ENCODE measurements at regions not wholly inside any gene's neighbourhood (a gene's known extent, or its start where the extent isn't known, plus 50 kb on each side); places are given as distances from the start of the nearest gene placed in this dataset.

DNA sequence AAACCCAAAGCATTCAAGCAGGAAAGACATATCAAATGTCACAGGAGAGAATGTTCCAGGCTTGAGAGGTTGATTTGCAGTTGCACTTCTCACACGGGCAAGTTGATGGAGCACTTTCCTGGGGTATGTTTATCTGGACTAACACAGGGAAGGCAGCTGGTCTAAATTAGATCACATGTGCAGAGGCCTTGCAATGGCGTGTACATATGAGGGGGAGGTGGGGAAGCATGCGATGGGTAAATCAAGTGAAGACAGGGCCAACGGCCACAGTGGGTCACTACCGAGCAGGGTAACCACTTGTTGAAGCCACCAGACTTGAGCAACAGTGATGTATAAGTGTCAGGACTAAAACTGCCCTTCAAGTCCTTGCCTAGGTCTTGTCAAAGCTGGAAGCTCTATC lies 156.6 kb upstream of the MAF start:
- 91 to 95% (median 92%) methylated on average over 5 of the region's 5 CpGs for WGBS, 4 donors
- no peak overlapping the region for H3K4me3 ChIP-seq
- H3K9me3 ChIP-seq (replicated peaks in 1 of 3): no peaks in the 10 kb centered on the region
- no peak for DNase-seq
- no peak overlapping the region for H3K27ac ChIP-seq
- H3K27me3 ChIP-seq: no peaks in the 10 kb centered on the region
- no peaks in the 10 kb centered on the region for H3K4me1 ChIP-seq (replicated peaks in 1 of 2)
- intact Hi-C loops (cut with DNase I): no loop called here
- TF ChIP-seq CTCF (IDR thresholded peaks at IDR 0.05) (no peak), POLR2A (IDR thresholded peaks at IDR 0.05) (no peak)
- no peaks in the 10 kb centered on the region for H3K36me3 ChIP-seq (replicated peaks in 1 of 2)

DNA sequence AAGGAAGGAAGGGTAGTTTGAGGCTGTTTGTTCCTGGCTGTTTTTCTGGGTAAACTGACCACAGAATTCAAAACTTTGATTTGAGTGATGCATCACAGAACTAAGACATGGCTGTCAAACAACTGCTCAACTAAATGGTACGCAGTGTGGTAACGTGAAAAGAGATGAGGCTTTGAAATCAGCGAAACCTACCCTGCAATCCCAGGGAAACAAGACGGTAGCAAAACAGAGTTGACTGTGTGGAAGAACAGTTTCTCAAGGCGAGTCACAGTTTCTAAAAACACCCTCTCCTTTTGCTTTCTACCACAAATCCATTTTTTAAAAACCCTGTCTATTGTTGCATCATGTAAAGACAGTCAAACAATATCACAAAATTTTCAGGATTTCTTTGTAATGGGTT lies 156.0 kb upstream of the MAF start:
- intact Hi-C loops (cut with DNase I): no loop called here
- Histone ChIP-seq H3K4me1 (replicated peaks in 1 of 2) (no peaks in the 10 kb centered on the region), H3K4me3 (no peak overlapping the region), H3K27ac (no peak overlapping the region), H3K9me3 (replicated peaks in 1 of 3) (no peaks in the 10 kb centered on the region), H3K36me3 (replicated peaks in 1 of 2) (no peaks in the 10 kb centered on the region), H3K27me3 (no peaks in the 10 kb centered on the region)
- WGBS, 4 donors: 78 to 96% (median 94%) methylated on average over 5 of the region's 5 CpGs
- no peak for DNase-seq
- TF ChIP-seq POLR2A (IDR thresholded peaks at IDR 0.05) (no peak), CTCF (IDR thresholded peaks at IDR 0.05) (no peak)

- Histone ChIP-seq H3K27ac (no peak overlapping the region), H3K9me3 (replicated peaks in 1 of 3) (no peaks in the 10 kb centered on the region), H3K27me3 (no peaks in the 10 kb centered on the region), H3K4me1 (replicated peaks in 1 of 2) (no peaks in the 10 kb centered on the region), H3K4me3 (no peak overlapping the region), H3K36me3 (replicated peaks in 1 of 2) (no peaks in the 10 kb centered on the region)
- intact Hi-C loops (cut with DNase I): no loop called here
- no peak for DNase-seq
- no peak for TF ChIP-seq CTCF (IDR thresholded peaks at IDR 0.05)
- no peak for TF ChIP-seq POLR2A (IDR thresholded peaks at IDR 0.05)
Observed at GRCh38 chr16:79754501-79754900, 154.0 kb upstream of the MAF start.

- Histone ChIP-seq H3K4me3 (no peak overlapping the region), H3K27ac (no peak overlapping the region), H3K4me1 (replicated peaks in 1 of 2) (no peaks in the 10 kb centered on the region), H3K9me3 (replicated peaks in 1 of 3) (no peaks in the 10 kb centered on the region), H3K36me3 (replicated peaks in 1 of 2) (no peaks in the 10 kb centered on the region), H3K27me3 (no peaks in the 10 kb centered on the region)
- TF ChIP-seq POLR2A (IDR thresholded peaks at IDR 0.05) (no peak), CTCF (IDR thresholded peaks at IDR 0.05) (no peak)
- DNase-seq: no peak
- 59 to 86% (median 80%) methylated on average over 1 of the region's 1 CpG for WGBS, 4 donors
- intact Hi-C loops (cut with DNase I): no loop called here
Observed at GRCh38 chr16:79754081-79754480, 153.5 kb upstream of the MAF start.
